Stomach smooth muscle (tissue), 2 donors: ENCODE measurements at regions not wholly inside any gene's neighbourhood (a gene's known extent, or its start where the extent isn't known, plus 50 kb on each side); places are given as distances from the start of the nearest gene placed in this dataset.
"Not testable (repeated sequence)": the region's sequence is repeated elsewhere in the genome, so short reads cannot be mapped to it uniquely, and the experiment has no call there.

ENCODE experiments used
- H3K27ac ChIP-seq: one replicate; pipeline ENCODE4 v1.7.0; 2013; ENCODE audit warnings: mild to moderate bottlenecking, low read length, inconsistent platforms
- H3K27me3 ChIP-seq, 2 donors: one replicate each; pipeline ENCODE4 v1.7.0; 2013; ENCODE audit warnings: low read length in 2 of 2; ENCODE audit not compliant: insufficient read depth in 2 of 2, control insufficient read depth in 1 of 2
- H3K36me3 ChIP-seq, 2 donors: one replicate each; pipeline ENCODE4 v1.7.0; 2013; ENCODE audit warnings: low read length in 2 of 2; ENCODE audit not compliant: control insufficient read depth in 2 of 2, insufficient read depth in 2 of 2
- H3K4me1 ChIP-seq: one replicate; pipeline ENCODE4 v1.7.0; 2013; ENCODE audit warnings: low read length; ENCODE audit not compliant: control insufficient read depth, insufficient read depth
- H3K4me3 ChIP-seq, 2 donors: one replicate each; pipeline ENCODE4 v1.7.0; 2013; ENCODE audit warnings: low read length in 2 of 2
- H3K9ac ChIP-seq, 2 donors: one replicate each; pipeline ENCODE4 v1.7.0; 2013; ENCODE audit warnings: low read length in 2 of 2, mild to moderate bottlenecking in 1 of 2
- H3K9me3 ChIP-seq, 2 donors: one replicate each; pipeline ENCODE4 v1.7.0; 2013; ENCODE audit warnings: low read length in 2 of 2; ENCODE audit not compliant: control insufficient read depth in 2 of 2
- donor health status: healthy.
- donor health status: Pancreatic carcinoma.

DNA sequence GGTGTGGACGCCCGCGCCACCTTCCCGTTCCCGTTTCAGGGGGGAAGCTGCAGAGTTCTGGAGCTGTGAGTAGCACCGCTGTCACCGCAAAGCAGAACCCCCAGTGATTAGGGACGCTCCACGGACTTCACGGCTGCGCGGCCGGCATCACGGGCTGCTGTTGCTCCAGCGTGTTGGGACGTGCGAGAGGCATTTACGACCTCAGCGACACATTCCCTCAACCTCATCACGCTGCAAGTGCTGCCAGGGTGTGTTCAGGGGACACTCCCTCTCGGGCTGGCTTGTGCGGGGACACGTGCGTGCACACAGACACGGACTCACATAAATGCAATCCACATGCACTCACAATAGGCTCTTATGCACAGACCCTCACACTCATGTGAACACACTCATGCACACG is 187.9 kb downstream of the NPIPB11 start:
- H3K36me3 ChIP-seq, H3K27ac ChIP-seq, H3K9ac ChIP-seq, H3K9me3 ChIP-seq, H3K27me3 ChIP-seq, H3K4me3 ChIP-seq: not testable (repeated sequence)
- peaks cover 16% of the 10 kb centered on the region for H3K4me1 ChIP-seq

GRCh38 chr16:29218171-29218570 is 188.3 kb downstream of the NPIPB11 start:
- H3K36me3 ChIP-seq, H3K27ac ChIP-seq, H3K9me3 ChIP-seq, H3K9ac ChIP-seq, H3K27me3 ChIP-seq, H3K4me3 ChIP-seq: not testable (repeated sequence)
- peaks cover 16% of the 10 kb centered on the region for H3K4me1 ChIP-seq

DNA sequence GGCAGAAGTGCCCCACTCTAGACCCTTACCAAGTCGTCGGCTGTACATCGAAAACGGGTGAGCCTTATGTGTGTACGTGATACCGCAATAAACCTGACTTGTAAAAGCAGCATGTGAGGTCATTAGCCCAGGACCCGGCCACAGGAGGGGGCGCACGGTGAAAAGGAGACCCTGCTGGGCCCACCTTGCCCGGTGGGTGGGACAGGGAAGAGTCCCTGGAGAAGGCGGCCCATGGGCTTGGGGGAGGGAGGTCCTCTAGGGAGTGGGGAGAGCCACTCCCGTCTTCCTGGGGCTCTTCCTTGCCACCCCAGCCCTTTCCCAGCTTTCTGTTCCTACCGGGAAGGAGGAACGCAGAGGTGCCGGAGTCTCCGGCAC is 188.8 kb downstream of the NPIPB11 start:
- H3K9me3 ChIP-seq, H3K36me3 ChIP-seq, H3K4me3 ChIP-seq, H3K9ac ChIP-seq, H3K27me3 ChIP-seq, H3K27ac ChIP-seq: not testable (repeated sequence)
- peaks cover 16% of the 10 kb centered on the region for H3K4me1 ChIP-seq

- H3K27ac ChIP-seq, H3K36me3 ChIP-seq, H3K9ac ChIP-seq, H3K4me3 ChIP-seq, H3K27me3 ChIP-seq, H3K9me3 ChIP-seq: not testable (repeated sequence)
- peaks cover 16% of the 10 kb centered on the region for H3K4me1 ChIP-seq
These were observed 189.3 kb downstream of the NPIPB11 start for GRCh38 chr16:29217104-29217751.

- H3K9ac ChIP-seq, H3K36me3 ChIP-seq, H3K27ac ChIP-seq, H3K4me1 ChIP-seq, H3K27me3 ChIP-seq, H3K9me3 ChIP-seq, H3K4me3 ChIP-seq: not testable (repeated sequence)
These were observed 192.7 kb downstream of the NPIPB11 start for GRCh38 chr16:29213770-29214169.

- H3K4me3 ChIP-seq, H3K4me1 ChIP-seq, H3K9ac ChIP-seq: not testable (repeated sequence)
These were observed 193.3 kb downstream of the NPIPB11 start for GRCh38 chr16:29213251-29213650.

GRCh38 chr16:29212084-29213027 is 194.2 kb downstream of the NPIPB11 start:
- not testable (repeated sequence) for H3K36me3 ChIP-seq, H3K4me3 ChIP-seq, H3K9ac ChIP-seq, H3K4me1 ChIP-seq, H3K9me3 ChIP-seq, H3K27ac ChIP-seq, H3K27me3 ChIP-seq

More at GRCh38 chr16:29213251-29213650, 193.3 kb downstream of the NPIPB11 start:
- H3K9me3 ChIP-seq, H3K36me3 ChIP-seq, H3K27me3 ChIP-seq, H3K27ac ChIP-seq: not testable (repeated sequence)

- H3K9ac ChIP-seq, H3K4me3 ChIP-seq, H3K9me3 ChIP-seq, H3K27ac ChIP-seq, H3K36me3 ChIP-seq, H3K4me1 ChIP-seq, H3K27me3 ChIP-seq: not testable (repeated sequence)
These were observed 195.1 kb downstream of the NPIPB11 start for GRCh38 chr16:29211456-29211855.

GRCh38 chr16:29210299-29211150 is 196.0 kb downstream of the NPIPB11 start:
- H3K9ac ChIP-seq, H3K36me3 ChIP-seq, H3K4me3 ChIP-seq, H3K27me3 ChIP-seq, H3K4me1 ChIP-seq, H3K27ac ChIP-seq, H3K9me3 ChIP-seq: not testable (repeated sequence)

- not testable (repeated sequence) for H3K36me3 ChIP-seq, H3K9me3 ChIP-seq, H3K4me1 ChIP-seq, H3K27me3 ChIP-seq, H3K9ac ChIP-seq, H3K4me3 ChIP-seq, H3K27ac ChIP-seq
These were observed 200.4 kb downstream of the NPIPB11 start for GRCh38 chr16:29206120-29206519.
